ENCODE measurements at regions not wholly inside any gene's neighbourhood (a gene's known extent, or its start where the extent isn't known, plus 50 kb on each side); places are given as distances from the start of the nearest gene placed in this dataset.

GRCh38 chr5:91468651-91469422, 85.7 kb upstream of the ARRDC3 start:
- H3K36me3 Mint-ChIP-seq = no peaks in the 10 kb centered on the region
- H3K9me3 Mint-ChIP-seq = peaks cover 0 to 8% of the 10 kb centered on the region in 2 donors
- Histone ChIP-seq H3K9me3 (ENCODE audit: control insufficient read depth, insufficient read depth, low read length) (no peaks in the 10 kb centered on the region), H3K4me3 (ENCODE audit: low read length) (no peak overlapping the region), H3K4me1 (ENCODE audit: control insufficient read depth, insufficient read depth, low read length) (no peaks in the 10 kb centered on the region), H3K36me3 (ENCODE audit: control insufficient read depth, insufficient read depth, low read length) (no peaks in the 10 kb centered on the region), H3K27ac (ENCODE audit: low read length) (no peak overlapping the region), H3K27me3 (ENCODE audit: control insufficient read depth, insufficient read depth, low read length) (no peaks in the 10 kb centered on the region)
- no peaks in the 10 kb centered on the region for H3K27me3 Mint-ChIP-seq (ENCODE audit: low read depth in 2 of 2)
- DNase-seq (no peak), ATAC-seq (peak in 2 of 3 donors; percentile 39 to 75)
- intact Hi-C loops (cut with micrococcal nuclease) = no loop called here
- H3K4me1 Mint-ChIP-seq = peaks cover 18 to 22% of the 10 kb centered on the region in 2 donors
- peak overlapping the region; percentile 54 for H3K4me3 Mint-ChIP-seq
- H3K27ac Mint-ChIP-seq = peak overlapping the region; percentile 50 to 51
- no peak for TF ChIP-seq CTCF (IDR thresholded peaks at IDR 0.05)
- 52% methylated on average over 7 of the region's 7 CpGs for WGBS (ENCODE audit: insufficient coverage)

- no peak overlapping the region for H3K27ac ChIP-seq (ENCODE audit: low read length)
- DNase-seq (no peak), ATAC-seq (no peak)
- no peaks in the 10 kb centered on the region for H3K9me3 ChIP-seq (ENCODE audit: control insufficient read depth, insufficient read depth, low read length)
- no peaks in the 10 kb centered on the region for H3K4me1 ChIP-seq (ENCODE audit: control insufficient read depth, insufficient read depth, low read length)
- Mint-ChIP-seq H3K4me1 (peaks cover 18 to 32% of the 10 kb centered on the region in 2 donors), H3K4me3 (no peak overlapping the region), H3K27me3 (ENCODE audit: low read depth in 2 of 2) (no peaks in the 10 kb centered on the region), H3K9me3 (peaks cover 0 to 8% of the 10 kb centered on the region in 2 donors), H3K36me3 (peaks cover 7% of the 10 kb centered on the region), H3K27ac (no peak overlapping the region)
- TF ChIP-seq CTCF (IDR thresholded peaks at IDR 0.05) = no peak
- H3K4me3 ChIP-seq (ENCODE audit: low read length) = no peak overlapping the region
- H3K27me3 ChIP-seq (ENCODE audit: control insufficient read depth, insufficient read depth, low read length) = no peaks in the 10 kb centered on the region
- H3K36me3 ChIP-seq (ENCODE audit: control insufficient read depth, insufficient read depth, low read length) = no peaks in the 10 kb centered on the region
- 89% methylated on average over 3 of the region's 4 CpGs for WGBS (ENCODE audit: insufficient coverage)
- intact Hi-C loops (cut with micrococcal nuclease) = no loop called here
Observed at GRCh38 chr5:91464886-91465646, 81.9 kb upstream of the ARRDC3 start.

- no peaks in the 10 kb centered on the region for H3K27me3 ChIP-seq (ENCODE audit: control insufficient read depth, insufficient read depth, low read length)
- DNase-seq = no peak
- peaks cover 7 to 16% of the 10 kb centered on the region in 2 donors for H3K4me1 Mint-ChIP-seq
- no peak for TF ChIP-seq CTCF (IDR thresholded peaks at IDR 0.05)
- H3K4me1 ChIP-seq (ENCODE audit: control insufficient read depth, insufficient read depth, low read length) = no peaks in the 10 kb centered on the region
- peaks cover 0 to 2% of the 10 kb centered on the region in 2 donors for H3K9me3 Mint-ChIP-seq
- H3K36me3 Mint-ChIP-seq = peaks cover 4% of the 10 kb centered on the region
- H3K27me3 Mint-ChIP-seq (ENCODE audit: low read depth in 2 of 2) = peaks cover 0 to 2% of the 10 kb centered on the region in 2 donors
- no peak overlapping the region for H3K4me3 Mint-ChIP-seq
- no peak overlapping the region for H3K27ac ChIP-seq (ENCODE audit: low read length)
- WGBS (ENCODE audit: insufficient coverage) = no CpG with 5 or more reads among the region's 1 CpG
- H3K36me3 ChIP-seq (ENCODE audit: control insufficient read depth, insufficient read depth, low read length) = no peaks in the 10 kb centered on the region
- H3K27ac Mint-ChIP-seq = no peak overlapping the region
- ATAC-seq = no peak
- no peaks in the 10 kb centered on the region for H3K9me3 ChIP-seq (ENCODE audit: control insufficient read depth, insufficient read depth, low read length)
- intact Hi-C loops (cut with micrococcal nuclease) = no loop called here
- no peak overlapping the region for H3K4me3 ChIP-seq (ENCODE audit: low read length)
Observed at GRCh38 chr5:91457681-91458058, 74.6 kb upstream of the ARRDC3 start.
